Ishikawa (cell line): ENCODE measurements at regions not wholly inside any gene's neighbourhood (a gene's known extent, or its start where the extent isn't known, plus 50 kb on each side); places are given as distances from the start of the nearest gene placed in this dataset.

Experiments
- CEBPB ChIP-seq: IDR thresholded peaks from 2 replicates; pipeline ENCODE4 v1.6.1; 2012
- FOXM1 ChIP-seq: IDR thresholded peaks from 2 replicates; pipeline ENCODE4 v1.6.1; 2012; ENCODE audit warnings: low read depth, borderline replicate concordance

GRCh38 chr18:55696811-55697210 is 108.8 kb upstream of the TCF4 start:
- no peak for TF ChIP-seq FOXM1
- TF ChIP-seq CEBPB = no peak
